NCI-H446 treated with DMSO at 0.1 percent for 48 hours (cell line): ENCODE measurements at regions not wholly inside any gene's neighbourhood (a gene's known extent, or its start where the extent isn't known, plus 50 kb on each side); places are given as distances from the start of the nearest gene placed in this dataset.

Experiments
- DNase-seq: peaks from one replicate; lab custom pipeline; 2025; lab: John Stamatoyannopoulos, UW

DNA sequence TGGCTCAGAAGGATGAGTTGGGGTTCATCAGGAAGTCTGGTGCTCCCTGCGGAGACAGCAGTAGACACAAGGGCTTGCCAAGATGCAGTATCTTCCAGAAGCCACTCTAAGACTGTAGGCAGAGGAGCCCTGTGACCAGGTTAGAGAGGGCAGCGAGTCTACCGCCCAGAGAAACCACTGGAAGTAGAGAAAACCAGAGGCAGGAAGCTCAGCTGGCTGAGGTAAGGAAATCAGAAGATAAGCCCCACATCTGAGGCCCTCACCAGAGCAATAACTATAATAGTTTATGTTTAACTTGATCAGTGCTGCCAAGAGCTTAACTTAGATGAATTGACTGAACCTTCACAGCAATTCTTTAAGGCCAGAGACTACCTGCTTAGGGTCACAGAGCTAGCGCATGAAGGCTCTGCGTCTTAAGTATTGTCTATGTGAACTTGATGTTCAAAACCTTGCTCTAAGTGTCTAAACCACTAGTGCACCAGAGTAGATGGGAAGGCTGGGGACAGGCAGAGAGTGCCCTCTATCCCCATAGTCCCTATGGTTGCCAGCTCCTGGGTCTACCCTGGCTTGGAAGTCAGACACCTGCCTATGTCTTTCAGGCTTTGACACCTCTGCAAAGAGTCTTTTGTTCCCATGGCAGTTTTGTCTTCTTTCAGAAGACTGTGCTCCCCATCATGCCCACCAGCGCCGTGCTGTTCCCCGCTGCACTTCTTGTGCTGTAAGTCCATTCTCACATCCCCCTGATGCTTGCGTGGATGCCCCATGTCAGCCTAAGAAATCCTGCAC is 228.2 kb upstream of the KLF4 start:
- no peak for DNase-seq

DNA sequence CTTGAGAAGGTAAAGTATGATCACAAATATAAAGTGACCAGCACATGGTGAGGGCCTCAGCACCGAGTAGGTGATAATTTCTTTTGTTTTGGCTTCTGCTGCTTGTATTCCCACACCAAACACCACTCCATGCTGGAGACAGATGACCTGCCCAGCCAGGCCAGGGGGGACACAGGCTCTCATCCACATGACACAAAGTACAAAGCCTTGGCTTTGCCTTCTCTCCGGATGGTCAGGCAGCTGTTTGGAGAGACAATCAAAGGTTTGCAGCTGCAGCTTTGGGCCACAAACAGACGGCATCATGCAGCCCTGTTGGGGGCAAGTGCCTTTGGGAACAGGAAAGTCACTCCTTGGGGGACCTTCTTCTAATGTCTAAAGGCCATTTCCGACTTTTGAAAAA is 226.2 kb upstream of the KLF4 start:
- DNase-seq: no peak

GRCh38 chr9:107713470-107713869 is 223.9 kb upstream of the KLF4 start:
- no peak for DNase-seq

DNA sequence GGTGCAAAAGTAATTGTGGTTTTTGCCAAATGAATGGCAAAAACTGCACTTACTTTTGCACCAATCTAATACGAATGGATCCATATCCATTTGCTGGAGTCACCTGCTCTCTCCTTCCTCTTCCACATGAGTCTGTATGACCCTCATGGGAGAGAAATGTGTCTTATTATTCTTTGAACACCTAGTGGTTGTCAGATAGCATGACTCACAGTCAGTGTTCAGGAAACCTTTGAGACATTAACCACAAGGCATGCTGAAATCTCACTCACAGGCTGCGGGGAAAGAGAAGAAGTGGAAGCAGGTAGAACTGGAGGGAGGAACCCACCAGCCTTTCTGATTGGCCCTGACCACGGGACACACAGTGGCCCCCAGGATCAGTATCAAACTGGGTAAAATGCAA is 222.8 kb upstream of the KLF4 start:
- DNase-seq: no peak

- DNase-seq: peak; percentile 26
Measured at GRCh38 chr9:107711542-107711941, 222.0 kb upstream of the KLF4 start.

DNA sequence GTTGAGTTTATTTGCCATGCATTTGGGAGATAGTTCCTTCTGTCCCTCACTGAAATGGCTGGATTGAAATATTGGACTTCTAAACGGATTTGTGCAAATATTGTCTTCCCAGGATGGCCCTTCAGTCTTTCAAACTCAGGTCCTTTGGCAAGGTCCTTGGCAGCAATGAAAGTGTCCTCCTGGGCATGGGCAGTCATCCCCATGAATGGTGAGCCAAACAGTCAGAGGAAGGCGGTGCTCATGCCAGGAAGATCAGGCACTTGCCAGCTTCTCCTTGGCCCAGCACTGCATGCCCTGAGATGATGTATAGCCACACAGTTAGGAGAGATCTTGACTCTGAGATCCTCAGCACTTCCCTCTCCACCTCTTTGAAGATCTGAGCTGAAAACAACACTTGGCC is 221.4 kb upstream of the KLF4 start:
- peak; percentile 20 for DNase-seq

GRCh38 chr9:107710546-107710945 is 221.0 kb upstream of the KLF4 start:
- DNase-seq: no peak

- no peak for DNase-seq
Measured at GRCh38 chr9:107708791-107709190, 219.2 kb upstream of the KLF4 start.

- DNase-seq: no peak
Measured at GRCh38 chr9:107707915-107708441, 218.4 kb upstream of the KLF4 start.

DNA sequence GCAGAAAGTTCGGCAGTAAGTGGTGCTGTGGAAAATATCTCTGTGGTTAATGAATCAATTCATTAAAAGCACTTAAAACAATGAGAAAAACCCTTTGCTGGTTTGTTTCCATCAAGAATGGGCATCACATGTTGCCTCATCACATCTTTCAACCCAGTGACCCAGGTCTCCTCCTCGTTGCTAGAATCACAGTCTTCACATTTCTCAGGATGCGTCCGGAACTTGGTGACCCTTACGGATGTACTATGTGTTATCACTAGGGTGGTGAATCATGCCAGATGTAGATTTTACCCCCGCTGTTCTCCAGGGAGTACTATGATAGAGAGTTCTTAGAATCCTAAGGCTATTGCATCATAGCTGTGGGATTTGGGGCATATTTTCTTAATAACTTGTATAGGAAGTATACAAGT is 217.9 kb upstream of the KLF4 start:
- DNase-seq: no peak

- DNase-seq: no peak
Measured at GRCh38 chr9:107706701-107707427, 217.3 kb upstream of the KLF4 start.

GRCh38 chr9:107705521-107705920 is 216.0 kb upstream of the KLF4 start:
- DNase-seq: no peak

GRCh38 chr9:107704774-107705173 is 215.2 kb upstream of the KLF4 start:
- DNase-seq: no peak

GRCh38 chr9:107703651-107704050 is 214.1 kb upstream of the KLF4 start:
- DNase-seq: no peak

GRCh38 chr9:107700847-107701246 is 211.3 kb upstream of the KLF4 start:
- DNase-seq: no peak

DNA sequence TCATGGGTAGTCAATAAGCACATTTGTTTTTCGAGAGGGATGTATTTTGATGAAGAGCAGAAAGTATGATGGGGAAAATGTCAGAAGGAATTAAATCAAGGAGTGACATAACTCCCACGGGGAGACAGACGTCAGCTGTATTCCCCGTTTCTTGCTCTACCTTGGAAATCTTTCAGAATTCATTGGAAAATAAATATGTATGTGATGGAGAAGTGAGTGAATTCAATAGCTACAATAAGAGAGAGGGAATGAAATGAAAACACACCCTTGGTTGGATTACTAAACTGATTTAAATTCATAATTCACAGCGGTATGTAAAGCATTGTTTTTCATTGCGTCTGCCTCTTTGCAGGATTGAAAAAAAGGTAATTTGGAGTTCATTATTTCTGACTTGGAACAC is 209.7 kb upstream of the KLF4 start:
- DNase-seq: no peak

GRCh38 chr9:107698779-107699178 is 209.2 kb upstream of the KLF4 start:
- DNase-seq: no peak

DNA sequence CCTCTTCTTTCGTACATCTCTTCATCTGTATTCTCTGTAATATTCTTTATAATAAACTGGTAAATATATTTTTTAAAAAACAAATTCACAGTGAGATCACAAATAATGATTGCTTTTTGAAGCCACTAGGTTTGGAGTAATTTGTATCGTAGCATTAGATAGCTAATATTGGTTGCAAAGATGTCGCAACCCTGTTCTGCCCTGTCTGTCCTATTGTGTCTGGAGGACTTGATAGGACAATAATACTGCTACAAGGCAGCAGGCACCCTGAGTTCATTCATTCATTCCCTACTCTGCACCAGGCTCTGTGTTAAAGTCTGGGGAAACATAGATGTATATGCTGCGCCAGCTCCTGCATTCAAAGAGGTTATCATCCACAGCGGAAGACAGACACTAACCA is 206.7 kb upstream of the KLF4 start:
- no peak for DNase-seq

DNA sequence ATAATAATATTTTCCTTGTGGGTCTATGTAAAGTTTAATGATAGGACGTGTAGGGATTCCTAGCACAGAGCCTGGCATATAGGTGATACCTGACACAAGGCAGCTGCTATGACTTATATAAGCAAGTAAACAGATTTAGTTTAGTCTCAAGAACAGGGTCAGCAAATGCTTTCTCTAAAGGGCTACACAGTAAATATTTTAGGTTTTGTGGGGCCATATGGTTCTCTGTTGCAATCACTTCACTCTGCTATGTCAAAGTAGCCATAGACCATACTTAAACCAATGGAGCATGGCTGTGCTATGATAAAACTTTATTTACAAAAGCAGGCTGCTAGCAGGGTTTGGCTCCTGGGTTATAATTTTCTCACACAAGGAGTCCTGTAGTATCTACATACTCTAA is 204.8 kb upstream of the KLF4 start:
- DNase-seq: no peak

DNA sequence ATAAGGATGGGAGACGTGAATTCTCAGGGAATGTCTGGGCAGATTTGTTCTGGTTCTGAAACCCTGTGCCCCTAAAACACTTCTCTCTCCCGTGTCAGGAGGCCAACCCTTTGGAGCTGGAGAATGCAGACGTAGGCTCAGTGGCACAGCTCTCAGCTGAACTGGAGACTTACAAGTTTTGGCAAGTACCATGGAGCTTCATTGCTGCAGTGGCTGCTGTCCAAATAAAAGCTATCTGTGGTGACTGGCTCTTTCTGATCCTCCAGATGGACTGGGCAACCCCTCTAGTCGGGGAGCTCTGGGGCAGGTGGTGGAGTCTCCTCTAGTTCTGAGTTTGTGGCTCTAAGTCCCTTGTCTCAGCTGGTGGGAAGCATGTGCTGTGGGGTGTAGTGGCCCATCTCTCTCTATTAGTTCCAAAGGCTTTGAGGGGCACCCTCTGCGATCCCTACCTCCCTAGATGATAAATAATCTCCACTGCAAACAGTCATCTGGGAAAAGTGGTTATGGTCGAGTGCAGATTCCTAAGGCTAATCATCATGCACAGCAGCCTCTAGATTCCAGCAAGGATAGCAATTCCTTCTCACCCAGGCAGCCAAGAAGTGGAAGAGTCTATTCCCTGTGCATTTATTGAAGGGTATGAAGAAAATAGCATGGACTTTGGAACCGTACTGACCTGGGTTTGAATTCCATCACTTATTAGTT is 204.2 kb upstream of the KLF4 start:
- no peak for DNase-seq

GRCh38 chr9:107691664-107692063 is 202.1 kb upstream of the KLF4 start:
- no peak for DNase-seq

GRCh38 chr9:107690021-107690420 is 200.5 kb upstream of the KLF4 start:
- DNase-seq: no peak

DNA sequence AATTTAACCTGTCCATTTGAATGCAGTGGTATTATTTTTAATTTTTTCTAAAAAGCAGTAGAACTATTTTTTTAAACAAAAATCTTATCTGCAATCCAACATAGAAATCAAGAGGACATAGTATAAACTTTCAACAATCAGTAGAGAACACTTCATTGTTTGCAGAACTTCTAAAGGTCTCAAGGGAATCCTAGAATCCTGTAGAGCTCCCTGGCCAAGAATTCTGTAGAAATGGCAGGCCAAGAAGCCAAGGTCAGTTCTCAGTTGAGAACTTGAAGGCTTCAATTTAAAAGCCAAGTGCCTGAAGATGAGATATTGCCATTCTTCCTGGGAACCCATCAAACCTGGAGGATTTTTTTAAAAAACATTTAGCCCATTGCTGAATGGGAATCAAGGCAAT is 199.2 kb upstream of the KLF4 start:
- no peak for DNase-seq
